ENCODE measurements at regions not wholly inside any gene's neighbourhood (a gene's known extent, or its start where the extent isn't known, plus 50 kb on each side); places are given as distances from the start of the nearest gene placed in this dataset.
"Not testable (repeated sequence)": the region's sequence is repeated elsewhere in the genome, so short reads cannot be mapped to it uniquely, and the experiment has no call there.

DNA sequence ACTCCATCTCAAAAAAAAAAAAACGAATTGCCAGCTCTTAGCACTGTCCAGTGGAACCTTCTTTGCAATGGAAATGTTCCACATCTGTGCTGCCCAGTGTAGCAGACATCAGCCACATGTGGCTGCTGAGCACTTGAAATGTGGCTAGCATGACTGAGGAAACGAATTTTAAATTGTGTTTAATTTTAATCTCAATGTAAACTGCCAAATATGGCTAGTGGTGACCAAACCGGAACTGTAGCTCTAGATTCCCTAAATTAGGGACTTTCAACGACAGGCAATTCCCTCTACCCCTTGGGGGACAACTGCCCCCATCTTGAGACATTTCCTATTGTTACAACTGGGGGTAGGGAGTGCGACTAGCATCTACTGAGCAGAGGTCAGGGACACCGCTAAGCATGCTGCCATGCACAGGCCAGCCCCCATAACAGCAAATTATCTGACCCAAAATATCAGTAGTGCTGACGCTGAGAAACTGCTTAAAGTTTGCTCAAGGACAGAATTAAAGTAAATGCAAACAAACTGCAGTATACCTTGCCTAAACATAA lies 52.4 kb upstream of the PDPR start:
- H3K9me3 Mint-ChIP-seq, H3K4me3 Mint-ChIP-seq: not testable (repeated sequence)

DNA sequence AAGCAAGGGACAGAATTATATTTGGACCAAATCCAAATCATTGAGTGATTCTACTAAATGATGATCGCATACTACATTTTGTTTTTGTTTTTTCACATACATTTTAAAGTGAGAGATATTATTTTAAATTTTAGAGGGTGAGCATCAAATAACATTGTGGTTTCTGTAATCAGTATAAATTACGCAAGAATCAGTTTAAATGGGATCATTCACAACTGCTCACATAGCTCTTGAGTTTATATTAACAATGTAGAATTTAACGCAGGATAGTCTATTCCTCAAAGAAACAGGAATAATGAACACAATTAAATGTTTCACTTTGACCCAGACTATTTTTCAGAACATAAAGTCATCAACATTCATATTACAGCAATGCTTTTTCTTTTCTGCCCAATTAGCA lies 51.2 kb upstream of the PDPR start:
- H3K27ac Mint-ChIP-seq; ATAC-seq; H3K9me3 Mint-ChIP-seq; H3K36me3 Mint-ChIP-seq; DNase-seq (ENCODE audit: low spot score); H3K4me3 Mint-ChIP-seq; H3K4me1 Mint-ChIP-seq (ENCODE audit: low read depth in 2 of 2); H3K27me3 Mint-ChIP-seq: not testable (repeated sequence)

More for the DNA sequence above, 52.4 kb upstream of the PDPR start:
- not testable (repeated sequence) for H3K4me1 Mint-ChIP-seq (ENCODE audit: low read depth in 2 of 2); DNase-seq (ENCODE audit: low spot score); H3K27me3 Mint-ChIP-seq; H3K36me3 Mint-ChIP-seq; ATAC-seq; H3K27ac Mint-ChIP-seq
